ENCODE measurements at regions not wholly inside any gene's neighbourhood (a gene's known extent, or its start where the extent isn't known, plus 50 kb on each side); places are given as distances from the start of the nearest gene placed in this dataset.

DNA sequence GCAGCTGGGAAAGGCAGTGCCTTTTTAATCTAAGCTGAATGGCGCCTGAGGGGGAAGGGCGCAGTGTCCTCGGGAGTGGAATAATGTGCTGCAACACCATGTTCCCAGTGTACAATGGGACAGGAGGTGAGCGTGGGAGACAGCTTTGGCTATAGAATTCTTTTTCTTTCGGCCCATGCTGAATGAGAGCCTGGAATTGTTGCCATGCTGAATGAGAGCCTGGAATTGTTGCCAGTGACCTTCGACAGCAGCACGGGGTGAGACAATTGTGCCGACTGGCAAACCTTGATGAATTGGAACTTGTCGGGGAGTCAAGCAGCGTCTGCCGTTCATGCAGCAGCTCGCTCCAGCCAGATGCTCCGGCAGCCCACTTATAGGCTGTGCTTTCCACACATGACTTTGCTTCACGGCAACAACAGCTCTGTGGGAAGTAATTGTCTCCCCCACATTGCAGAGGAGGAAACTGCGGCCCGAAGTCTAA, 141.4 kb upstream of the E2F8 start:
- CTCF ChIA-PET: no interaction called here

GRCh38 chr11:19380375-19380774, 139.6 kb upstream of the E2F8 start:
- TF ChIP-seq, protein P1, sequence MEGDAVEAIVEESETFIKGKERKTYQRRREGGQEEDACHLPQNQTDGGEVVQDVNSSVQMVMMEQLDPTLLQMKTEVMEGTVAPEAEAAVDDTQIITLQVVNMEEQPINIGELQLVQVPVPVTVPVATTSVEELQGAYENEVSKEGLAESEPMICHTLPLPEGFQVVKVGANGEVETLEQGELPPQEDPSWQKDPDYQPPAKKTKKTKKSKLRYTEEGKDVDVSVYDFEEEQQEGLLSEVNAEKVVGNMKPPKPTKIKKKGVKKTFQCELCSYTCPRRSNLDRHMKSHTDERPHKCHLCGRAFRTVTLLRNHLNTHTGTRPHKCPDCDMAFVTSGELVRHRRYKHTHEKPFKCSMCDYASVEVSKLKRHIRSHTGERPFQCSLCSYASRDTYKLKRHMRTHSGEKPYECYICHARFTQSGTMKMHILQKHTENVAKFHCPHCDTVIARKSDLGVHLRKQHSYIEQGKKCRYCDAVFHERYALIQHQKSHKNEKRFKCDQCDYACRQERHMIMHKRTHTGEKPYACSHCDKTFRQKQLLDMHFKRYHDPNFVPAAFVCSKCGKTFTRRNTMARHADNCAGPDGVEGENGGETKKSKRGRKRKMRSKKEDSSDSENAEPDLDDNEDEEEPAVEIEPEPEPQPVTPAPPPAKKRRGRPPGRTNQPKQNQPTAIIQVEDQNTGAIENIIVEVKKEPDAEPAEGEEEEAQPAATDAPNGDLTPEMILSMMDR (IDR thresholded peaks at IDR 0.05; ENCODE audit: low read depth, low read length): no peak
- Histone ChIP-seq H3K27ac (ENCODE audit: low read depth, low read length) (no peak overlapping the region), H3K9me3 (ENCODE audit: control insufficient read depth, insufficient read depth, low read length) (no peaks in the 10 kb centered on the region), H3K4me3 (ENCODE audit: low read depth, low read length) (no peak overlapping the region), H3K27me3 (ENCODE audit: control insufficient read depth, insufficient read depth, low read length) (no peaks in the 10 kb centered on the region)
- POLR2A ChIA-PET: interaction anchor here (1.1 kb wide), 1 partner anchor 39 kb away, joined by 3 read pairs; no protein-coding TSS in a partner anchor
- CTCF ChIA-PET: no interaction called here
- no peak for DNase-seq (ENCODE audit: low read depth, low spot score)

More for the DNA sequence above, 141.4 kb upstream of the E2F8 start:
- TF ChIP-seq, protein P1 (IDR thresholded peaks at IDR 0.05; ENCODE audit: low read depth, low read length): no peak
- Histone ChIP-seq H3K27me3 (ENCODE audit: control insufficient read depth, insufficient read depth, low read length) (no peaks in the 10 kb centered on the region), H3K4me3 (ENCODE audit: low read depth, low read length) (no peak overlapping the region), H3K9me3 (ENCODE audit: control insufficient read depth, insufficient read depth, low read length) (no peaks in the 10 kb centered on the region), H3K27ac (ENCODE audit: low read depth, low read length) (no peak overlapping the region)
- POLR2A ChIA-PET: no interaction called here
- DNase-seq (ENCODE audit: low read depth, low spot score): no peak

GRCh38 chr11:19379465-19379864, 138.7 kb upstream of the E2F8 start:
- H3K9me3 ChIP-seq (ENCODE audit: control insufficient read depth, insufficient read depth, low read length): no peaks in the 10 kb centered on the region
- POLR2A ChIA-PET: interaction anchor here (1.1 kb wide), 1 partner anchor 40 kb away, joined by 3 read pairs; no protein-coding TSS in a partner anchor
- H3K27ac ChIP-seq (ENCODE audit: low read depth, low read length): no peak overlapping the region
- no peak for DNase-seq (ENCODE audit: low read depth, low spot score)
- CTCF ChIA-PET: no interaction called here
- TF ChIP-seq, protein P1 (IDR thresholded peaks at IDR 0.05; ENCODE audit: low read depth, low read length): no peak
- no peak overlapping the region for H3K4me3 ChIP-seq (ENCODE audit: low read depth, low read length)
- H3K27me3 ChIP-seq (ENCODE audit: control insufficient read depth, insufficient read depth, low read length): no peaks in the 10 kb centered on the region

- H3K27me3 ChIP-seq (ENCODE audit: control insufficient read depth, insufficient read depth, low read length): no peaks in the 10 kb centered on the region
- TF ChIP-seq, protein P1 (IDR thresholded peaks at IDR 0.05; ENCODE audit: low read depth, low read length): no peak
- H3K4me3 ChIP-seq (ENCODE audit: low read depth, low read length): no peak overlapping the region
- H3K9me3 ChIP-seq (ENCODE audit: control insufficient read depth, insufficient read depth, low read length): no peaks in the 10 kb centered on the region
- POLR2A ChIA-PET: no interaction called here
- no peak for DNase-seq (ENCODE audit: low read depth, low spot score)
- H3K27ac ChIP-seq (ENCODE audit: low read depth, low read length): no peak overlapping the region
- CTCF ChIA-PET: interaction anchor here (0.9 kb wide), 1 partner anchor 10 kb away, joined by 3 read pairs; no protein-coding TSS in a partner anchor
These were observed 138.1 kb upstream of the E2F8 start for GRCh38 chr11:19378814-19379213.

- no peak overlapping the region for H3K4me3 ChIP-seq (ENCODE audit: low read depth, low read length)
- ChIA-PET CTCF (interaction anchor here (0.9 kb wide), 1 partner anchor 9 kb away, joined by 3 read pairs; no protein-coding TSS in a partner anchor), POLR2A (no interaction called here)
- no peaks in the 10 kb centered on the region for H3K27me3 ChIP-seq (ENCODE audit: control insufficient read depth, insufficient read depth, low read length)
- DNase-seq (ENCODE audit: low read depth, low spot score): no peak
- no peak overlapping the region for H3K27ac ChIP-seq (ENCODE audit: low read depth, low read length)
- TF ChIP-seq, protein P1 (IDR thresholded peaks at IDR 0.05; ENCODE audit: low read depth, low read length): no peak
- no peaks in the 10 kb centered on the region for H3K9me3 ChIP-seq (ENCODE audit: control insufficient read depth, insufficient read depth, low read length)
These were observed 137.1 kb upstream of the E2F8 start for GRCh38 chr11:19377881-19378280.
